NB4 (cell line): ENCODE measurements at regions not wholly inside any gene's neighbourhood (a gene's known extent, or its start where the extent isn't known, plus 50 kb on each side); places are given as distances from the start of the nearest gene placed in this dataset.

Experiments used
- DNase-seq: peaks from one replicate; pipeline ENCODE4 v3.0.0; 2010; ENCODE audit warnings: low read depth
- H3K4me3 ChIP-seq: one replicate; pipeline ENCODE4 v1.5.1; 2011; ENCODE audit warnings: mild to moderate bottlenecking, low read depth, low read length, moderate library complexity
- MYC ChIP-seq: IDR thresholded peaks from 2 replicates; pipeline ENCODE4 v1.6.1; 2011; ENCODE audit warnings: low read depth, low read length
- POLR2A ChIP-seq: IDR thresholded peaks from 2 replicates; pipeline ENCODE4 v1.6.1; 2011; ENCODE audit warnings: mild to moderate bottlenecking; ENCODE audit not compliant: insufficient read length; ENCODE audit errors: extremely low read depth
- TF ChIP-seq, protein P1 (sequence below): IDR thresholded peaks from one replicate; pipeline ENCODE4 v1.5.1; 2012; ENCODE audit warnings: low read depth, low read length
- TF ChIP-seq, protein P2 (sequence below): IDR thresholded peaks from 2 replicates; pipeline ENCODE4 v1.6.1; 2011; ENCODE audit warnings: low read depth, low read length

DNA sequence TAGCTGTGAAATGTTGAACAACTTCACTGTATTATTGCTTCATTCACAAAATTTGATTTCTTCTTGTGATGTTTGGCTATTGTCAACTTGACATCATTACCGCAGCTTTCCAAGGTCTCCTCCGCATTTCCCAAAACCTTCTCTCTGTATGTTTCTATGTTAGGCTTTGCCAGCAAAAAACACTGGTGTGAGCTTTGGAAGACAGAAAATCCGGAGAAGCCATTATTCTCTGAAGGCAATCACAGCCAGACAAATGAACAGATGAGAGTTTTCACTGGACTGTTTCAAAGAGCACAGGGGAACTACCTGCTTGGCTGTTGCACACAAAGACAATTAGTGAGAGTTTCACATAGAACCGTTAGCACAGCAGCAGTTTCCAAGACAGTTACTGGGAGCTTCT is 609.6 kb downstream of the BRINP3 start:
- TF ChIP-seq, protein P1, sequence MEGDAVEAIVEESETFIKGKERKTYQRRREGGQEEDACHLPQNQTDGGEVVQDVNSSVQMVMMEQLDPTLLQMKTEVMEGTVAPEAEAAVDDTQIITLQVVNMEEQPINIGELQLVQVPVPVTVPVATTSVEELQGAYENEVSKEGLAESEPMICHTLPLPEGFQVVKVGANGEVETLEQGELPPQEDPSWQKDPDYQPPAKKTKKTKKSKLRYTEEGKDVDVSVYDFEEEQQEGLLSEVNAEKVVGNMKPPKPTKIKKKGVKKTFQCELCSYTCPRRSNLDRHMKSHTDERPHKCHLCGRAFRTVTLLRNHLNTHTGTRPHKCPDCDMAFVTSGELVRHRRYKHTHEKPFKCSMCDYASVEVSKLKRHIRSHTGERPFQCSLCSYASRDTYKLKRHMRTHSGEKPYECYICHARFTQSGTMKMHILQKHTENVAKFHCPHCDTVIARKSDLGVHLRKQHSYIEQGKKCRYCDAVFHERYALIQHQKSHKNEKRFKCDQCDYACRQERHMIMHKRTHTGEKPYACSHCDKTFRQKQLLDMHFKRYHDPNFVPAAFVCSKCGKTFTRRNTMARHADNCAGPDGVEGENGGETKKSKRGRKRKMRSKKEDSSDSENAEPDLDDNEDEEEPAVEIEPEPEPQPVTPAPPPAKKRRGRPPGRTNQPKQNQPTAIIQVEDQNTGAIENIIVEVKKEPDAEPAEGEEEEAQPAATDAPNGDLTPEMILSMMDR, result no peak
- TF ChIP-seq, protein P2, sequence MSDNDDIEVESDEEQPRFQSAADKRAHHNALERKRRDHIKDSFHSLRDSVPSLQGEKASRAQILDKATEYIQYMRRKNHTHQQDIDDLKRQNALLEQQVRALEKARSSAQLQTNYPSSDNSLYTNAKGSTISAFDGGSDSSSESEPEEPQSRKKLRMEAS, result no peak
- TF ChIP-seq POLR2A (no peak), MYC (no peak)
- DNase-seq, result no peak
- H3K4me3 ChIP-seq, result no peak overlapping the region

DNA sequence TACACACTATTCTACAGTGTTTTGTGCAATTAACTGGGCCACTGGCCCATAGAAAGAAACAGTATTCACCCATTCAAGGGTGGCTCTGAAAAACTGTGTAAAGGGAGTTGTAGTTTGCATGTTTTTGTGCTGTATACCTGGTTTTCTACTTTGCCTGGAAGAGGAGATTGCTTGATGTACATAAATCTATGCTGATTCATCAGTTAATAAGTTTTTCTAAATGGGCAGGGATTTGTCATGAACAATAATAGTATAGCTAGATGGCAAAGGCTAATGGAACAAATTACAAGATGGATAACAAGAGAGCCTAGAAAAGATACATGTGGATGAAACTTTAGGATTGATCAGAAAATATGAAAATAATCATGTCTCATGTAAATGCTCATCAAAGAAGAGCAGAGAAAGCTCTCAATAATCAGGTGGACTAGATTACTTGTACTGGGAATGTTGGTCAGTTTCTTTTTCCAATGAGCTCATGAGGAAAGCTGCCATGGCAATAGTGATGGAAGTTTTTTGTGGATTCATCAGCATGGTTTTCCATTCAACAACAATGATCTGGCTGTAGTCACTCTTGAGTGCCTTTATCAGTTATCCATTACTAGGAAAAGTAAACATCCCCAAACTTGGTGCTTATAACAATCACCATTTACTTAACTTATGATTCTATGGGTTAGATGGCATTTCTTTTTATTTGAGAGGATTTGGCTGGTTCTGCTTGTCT is 602.8 kb downstream of the BRINP3 start:
- no peak overlapping the region for H3K4me3 ChIP-seq
- DNase-seq, result no peak
- TF ChIP-seq, protein P2, result no peak
- TF ChIP-seq POLR2A (no peak), MYC (no peak)
- TF ChIP-seq, protein P1, result no peak

DNA sequence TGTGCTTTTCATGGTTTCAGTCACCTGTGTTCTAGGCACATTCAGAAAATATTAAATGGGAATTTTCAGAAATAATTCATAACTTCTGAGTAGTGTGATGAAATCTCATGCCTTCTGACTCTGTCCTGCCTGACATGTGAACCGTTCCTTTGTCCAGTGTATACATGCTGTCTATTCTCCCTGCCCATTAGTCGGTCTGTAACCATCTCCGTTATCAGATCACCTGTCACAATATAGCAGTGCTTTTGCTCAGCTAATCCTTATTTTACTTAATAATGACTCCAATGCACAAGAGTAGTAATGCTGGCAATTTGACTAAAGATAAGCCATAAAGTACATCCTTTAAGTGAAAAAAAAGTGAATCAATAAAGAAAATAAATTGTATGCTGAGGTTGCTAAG is 597.5 kb downstream of the BRINP3 start:
- DNase-seq, result no peak
- TF ChIP-seq MYC, result no peak
- TF ChIP-seq, protein P1, result no peak
- TF ChIP-seq, protein P2, result no peak
- TF ChIP-seq POLR2A, result no peak
- no peak overlapping the region for H3K4me3 ChIP-seq

DNA sequence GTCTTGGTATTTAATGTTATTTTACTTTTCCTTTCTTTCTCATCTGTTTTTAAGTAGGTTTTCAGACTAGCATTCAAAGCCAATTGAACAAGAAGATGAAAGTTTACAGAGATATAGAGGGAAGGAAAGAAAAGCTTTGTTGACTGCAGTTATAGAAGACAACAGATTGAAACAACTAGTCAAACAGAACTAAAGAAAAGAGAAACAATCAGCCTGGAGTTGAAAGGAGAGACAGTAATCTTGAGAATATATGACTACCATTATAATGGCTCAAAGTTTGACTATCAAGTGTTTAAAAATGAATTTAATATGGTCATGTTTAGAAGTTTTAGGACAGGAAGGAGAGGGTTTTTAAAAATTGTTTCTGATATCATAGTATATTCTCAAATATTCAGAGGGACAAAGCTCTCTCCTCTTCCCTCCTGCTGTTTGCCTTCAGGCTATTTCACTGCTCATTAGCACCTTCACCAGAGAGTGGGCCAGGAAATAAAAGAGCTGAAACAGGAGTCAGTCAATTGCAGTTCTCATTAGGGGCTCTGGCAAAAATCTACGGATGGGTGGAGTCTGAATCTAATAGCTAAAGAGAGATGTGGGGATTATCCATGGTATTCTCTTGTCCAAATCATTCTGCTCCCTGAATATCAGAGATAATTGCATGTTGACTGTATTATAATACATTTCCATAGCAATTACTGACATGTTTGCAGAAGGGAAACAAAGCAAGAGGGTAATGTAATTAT is 577.8 kb downstream of the BRINP3 start:
- H3K4me3 ChIP-seq, result no peak overlapping the region
- DNase-seq, result no peak
- TF ChIP-seq MYC (no peak), POLR2A (no peak)
- TF ChIP-seq, protein P2, result no peak
- TF ChIP-seq, protein P1, result no peak

DNA sequence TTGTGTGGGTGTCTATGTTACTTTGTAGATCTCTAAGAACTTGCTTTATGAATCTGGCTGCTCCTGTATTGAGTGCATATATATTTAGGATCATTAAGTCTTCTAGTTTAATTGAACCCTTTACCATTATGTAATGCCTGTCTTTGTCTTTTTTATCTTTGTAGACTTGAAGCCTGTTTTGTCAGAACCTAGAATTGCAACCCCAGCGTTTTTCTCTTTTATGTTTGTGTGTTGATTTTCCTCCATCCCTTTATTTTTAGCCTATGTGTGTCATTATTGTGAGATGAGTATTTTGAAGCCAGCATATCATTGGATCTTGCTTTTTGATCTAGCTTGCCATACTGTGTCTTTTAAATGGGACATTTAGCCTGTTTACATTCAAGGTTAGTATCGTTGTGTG is 573.2 kb downstream of the BRINP3 start:
- TF ChIP-seq, protein P2, result no peak
- TF ChIP-seq MYC, result no peak
- no peak for TF ChIP-seq POLR2A
- TF ChIP-seq, protein P1, result no peak
- DNase-seq, result no peak
- H3K4me3 ChIP-seq, result no peak overlapping the region
